ENCODE measurements at regions not wholly inside any gene's neighbourhood (a gene's known extent, or its start where the extent isn't known, plus 50 kb on each side); places are given as distances from the start of the nearest gene placed in this dataset.

DNA sequence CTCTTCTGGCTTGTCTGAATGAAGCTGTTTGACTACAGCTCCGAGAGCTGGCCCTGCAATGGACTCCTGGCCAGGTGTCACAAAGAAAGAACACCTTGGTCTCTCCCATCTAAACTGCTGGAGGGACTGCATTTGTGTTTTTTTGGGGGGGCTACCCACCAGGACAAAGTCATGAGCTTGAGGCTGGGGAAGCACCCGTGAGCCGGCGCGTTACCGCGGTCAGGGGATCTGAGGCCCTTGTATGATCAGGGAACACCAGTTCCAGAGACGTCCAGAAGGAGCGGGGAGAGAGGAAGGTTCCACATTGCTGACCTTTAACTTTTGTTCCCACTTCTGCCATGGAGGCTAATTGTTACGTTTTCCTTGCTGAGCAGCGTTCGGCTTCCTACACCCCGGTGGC lies 84.5 kb upstream of the C1orf174 start:
- Histone ChIP-seq H3K27me3 (replicated peaks; ENCODE audit: control insufficient read depth, insufficient read depth, low read length) (no peaks in the 10 kb centered on the region; the same call in 1 of the 2 replicates), H3K36me3 (ENCODE audit: control insufficient read depth, insufficient read depth, low read length) (no peaks in the 10 kb centered on the region), H3K4me3 (replicated peaks; ENCODE audit: low read depth, low read length) (no peak overlapping the region)
- no peak for DNase-seq (ENCODE audit: extremely low read depth, insufficient read length)
- TF ChIP-seq, protein P1, sequence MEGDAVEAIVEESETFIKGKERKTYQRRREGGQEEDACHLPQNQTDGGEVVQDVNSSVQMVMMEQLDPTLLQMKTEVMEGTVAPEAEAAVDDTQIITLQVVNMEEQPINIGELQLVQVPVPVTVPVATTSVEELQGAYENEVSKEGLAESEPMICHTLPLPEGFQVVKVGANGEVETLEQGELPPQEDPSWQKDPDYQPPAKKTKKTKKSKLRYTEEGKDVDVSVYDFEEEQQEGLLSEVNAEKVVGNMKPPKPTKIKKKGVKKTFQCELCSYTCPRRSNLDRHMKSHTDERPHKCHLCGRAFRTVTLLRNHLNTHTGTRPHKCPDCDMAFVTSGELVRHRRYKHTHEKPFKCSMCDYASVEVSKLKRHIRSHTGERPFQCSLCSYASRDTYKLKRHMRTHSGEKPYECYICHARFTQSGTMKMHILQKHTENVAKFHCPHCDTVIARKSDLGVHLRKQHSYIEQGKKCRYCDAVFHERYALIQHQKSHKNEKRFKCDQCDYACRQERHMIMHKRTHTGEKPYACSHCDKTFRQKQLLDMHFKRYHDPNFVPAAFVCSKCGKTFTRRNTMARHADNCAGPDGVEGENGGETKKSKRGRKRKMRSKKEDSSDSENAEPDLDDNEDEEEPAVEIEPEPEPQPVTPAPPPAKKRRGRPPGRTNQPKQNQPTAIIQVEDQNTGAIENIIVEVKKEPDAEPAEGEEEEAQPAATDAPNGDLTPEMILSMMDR (IDR thresholded peaks at IDR 0.05; ENCODE audit: insufficient read depth, low read length, poor library complexity, severe bottlenecking), result no peak

DNA sequence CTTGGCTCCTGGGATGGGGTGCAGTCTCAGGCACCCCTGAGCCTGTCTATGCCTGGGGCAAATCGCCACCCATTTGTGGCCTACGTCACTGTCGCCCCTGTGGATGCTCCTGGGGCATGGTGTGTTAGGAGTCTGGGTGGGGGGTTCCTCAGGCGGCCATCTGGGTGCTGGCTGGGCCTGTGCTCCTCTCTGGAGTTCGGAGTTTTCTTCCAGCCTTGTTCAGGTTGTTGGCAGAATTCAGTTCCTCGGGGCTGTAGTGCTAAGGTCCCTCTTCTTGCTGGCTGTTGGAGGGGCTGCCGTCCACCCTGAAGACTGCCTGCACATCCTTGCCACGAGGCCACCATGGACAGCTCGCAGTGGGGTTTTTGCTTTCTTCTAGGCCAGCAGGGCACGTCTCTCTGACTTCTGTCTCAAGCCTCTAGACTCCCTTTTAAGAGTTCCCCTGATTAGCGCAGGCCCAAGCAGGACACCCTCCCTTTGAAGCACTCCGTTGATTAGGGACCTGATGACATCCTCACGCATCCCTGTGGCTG lies 86.7 kb upstream of the C1orf174 start:
- TF ChIP-seq, protein P1 (IDR thresholded peaks at IDR 0.05; ENCODE audit: insufficient read depth, low read length, poor library complexity, severe bottlenecking), result no peak
- Histone ChIP-seq H3K4me3 (replicated peaks; ENCODE audit: low read depth, low read length) (no peak overlapping the region), H3K27me3 (replicated peaks; ENCODE audit: control insufficient read depth, insufficient read depth, low read length) (no peaks in the 10 kb centered on the region), H3K36me3 (ENCODE audit: control insufficient read depth, insufficient read depth, low read length) (no peaks in the 10 kb centered on the region)
- no peak for DNase-seq (ENCODE audit: extremely low read depth, insufficient read length)

DNA sequence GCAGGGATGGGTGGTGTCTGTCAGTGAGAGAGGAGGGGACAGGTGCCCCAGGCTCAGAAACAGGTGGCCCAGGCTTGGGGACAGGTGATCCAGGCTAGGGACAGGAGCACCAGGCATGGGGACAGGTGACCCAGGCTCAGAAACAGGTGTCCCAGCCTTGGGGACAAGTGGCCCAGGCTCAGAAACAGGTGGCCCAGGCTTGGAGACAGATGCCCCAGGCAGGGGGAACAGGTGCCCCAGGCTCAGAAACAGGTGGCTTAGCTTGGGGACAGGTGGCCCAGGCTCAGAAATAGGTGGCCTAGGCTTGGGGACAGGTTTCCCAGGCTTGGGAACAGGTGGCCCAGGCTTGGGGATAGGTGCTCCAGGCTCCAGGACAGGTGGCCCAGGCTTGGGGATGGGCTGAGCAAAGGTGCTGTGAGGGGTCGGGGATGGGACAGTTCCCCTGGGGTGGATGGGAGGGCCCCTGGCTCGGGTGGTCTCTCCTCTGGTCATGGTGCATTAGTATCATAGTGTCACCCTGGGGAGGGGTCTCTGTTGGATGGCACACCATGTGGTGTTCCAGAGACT lies 87.7 kb upstream of the C1orf174 start:
- H3K4me3 ChIP-seq (replicated peaks; ENCODE audit: low read depth, low read length), result no peak overlapping the region
- H3K36me3 ChIP-seq (ENCODE audit: control insufficient read depth, insufficient read depth, low read length), result no peaks in the 10 kb centered on the region
- H3K27me3 ChIP-seq (replicated peaks; ENCODE audit: control insufficient read depth, insufficient read depth, low read length), result no peaks in the 10 kb centered on the region
- TF ChIP-seq, protein P1 (IDR thresholded peaks at IDR 0.05; ENCODE audit: insufficient read depth, low read length, poor library complexity, severe bottlenecking), result no peak
- no peak for DNase-seq (ENCODE audit: extremely low read depth, insufficient read length)

DNA sequence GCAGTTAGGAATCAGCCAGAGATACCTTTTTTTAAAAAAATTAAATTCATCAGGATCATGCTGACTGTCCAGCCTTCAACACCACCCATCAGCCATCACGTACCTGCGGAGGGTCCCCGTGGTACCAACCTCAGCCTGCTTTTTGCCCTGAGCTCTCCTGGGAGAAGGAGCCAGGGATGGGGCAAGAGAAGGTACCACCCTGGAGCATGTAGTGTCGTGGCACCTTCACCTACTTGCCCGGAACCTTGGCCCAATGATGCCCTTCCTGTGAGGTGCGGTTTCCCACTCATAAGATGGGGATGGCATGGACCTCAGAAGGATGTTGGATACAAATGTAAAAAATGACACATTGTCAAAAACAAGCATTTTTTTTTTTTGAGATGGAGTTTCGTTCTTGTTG lies 88.4 kb upstream of the C1orf174 start:
- H3K4me3 ChIP-seq (replicated peaks; ENCODE audit: low read depth, low read length), result no peak overlapping the region
- no peaks in the 10 kb centered on the region for H3K27me3 ChIP-seq (replicated peaks; ENCODE audit: control insufficient read depth, insufficient read depth, low read length)
- no peaks in the 10 kb centered on the region for H3K36me3 ChIP-seq (ENCODE audit: control insufficient read depth, insufficient read depth, low read length)
- TF ChIP-seq, protein P1 (IDR thresholded peaks at IDR 0.05; ENCODE audit: insufficient read depth, low read length, poor library complexity, severe bottlenecking), result no peak
- DNase-seq (ENCODE audit: extremely low read depth, insufficient read length), result no peak

DNA sequence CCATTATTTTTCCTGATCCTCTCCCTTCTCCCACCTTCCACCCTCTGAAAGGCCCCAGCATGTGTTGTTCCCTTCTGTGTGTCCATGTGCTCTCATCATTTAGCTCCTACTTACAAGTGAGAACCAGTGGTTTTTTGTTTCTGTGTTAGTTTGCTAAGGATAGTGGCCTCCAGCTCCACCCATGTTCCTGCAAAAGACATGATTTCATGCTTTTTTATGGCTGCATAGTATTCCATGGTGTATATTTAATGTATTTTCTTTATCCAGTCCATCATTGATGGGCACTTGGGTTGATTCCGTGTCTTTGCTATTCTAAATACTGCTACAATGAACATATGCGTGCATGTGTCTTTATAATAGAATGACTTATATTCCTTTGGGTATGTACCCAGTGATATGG lies 89.4 kb upstream of the C1orf174 start:
- TF ChIP-seq, protein P1 (IDR thresholded peaks at IDR 0.05; ENCODE audit: insufficient read depth, low read length, poor library complexity, severe bottlenecking), result no peak
- DNase-seq (ENCODE audit: extremely low read depth, insufficient read length), result no peak
- H3K27me3 ChIP-seq (replicated peaks; ENCODE audit: control insufficient read depth, insufficient read depth, low read length), result no peaks in the 10 kb centered on the region

More for the DNA sequence above, 89.4 kb upstream of the C1orf174 start:
- H3K4me3 ChIP-seq (replicated peaks; ENCODE audit: low read depth, low read length), result no peak overlapping the region
- H3K36me3 ChIP-seq (ENCODE audit: control insufficient read depth, insufficient read depth, low read length), result no peaks in the 10 kb centered on the region

Measured in GM06990 (cell line).